ENCODE measurements at regions not wholly inside any gene's neighbourhood (a gene's known extent, or its start where the extent isn't known, plus 50 kb on each side); places are given as distances from the start of the nearest gene placed in this dataset.

DNA sequence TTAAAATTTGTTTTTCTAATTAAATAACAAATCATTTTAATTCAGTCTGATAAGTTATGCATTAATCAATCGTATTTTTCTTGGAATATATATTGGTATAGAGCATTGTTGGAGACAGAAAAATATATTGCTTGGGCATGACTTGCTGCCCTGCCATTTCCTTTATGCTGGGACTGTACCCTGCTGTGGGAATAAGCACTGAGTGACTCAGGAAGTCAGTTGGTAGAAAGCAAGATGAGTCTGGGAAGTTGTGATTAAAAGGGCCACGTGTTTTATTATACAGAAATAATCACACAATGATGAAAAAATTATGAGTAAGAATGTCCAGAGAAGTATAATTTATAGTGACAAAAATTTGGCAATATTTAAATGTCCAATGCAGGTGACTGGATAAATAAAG is 139.5 kb downstream of the KIF18A start:
- CTCF ChIA-PET, result no interaction called here
- Mint-ChIP-seq H3K9me3 (no peaks in the 10 kb centered on the region), H3K4me1 (no peaks in the 10 kb centered on the region), H3K27me3 (no peaks in the 10 kb centered on the region), H3K4me3 (no peak overlapping the region), H3K27ac (no peak overlapping the region), H3K36me3 (ENCODE audit: low read depth) (no peaks in the 10 kb centered on the region)
- POLR2A ChIA-PET, result no interaction called here
- no peak for DNase-seq

DNA sequence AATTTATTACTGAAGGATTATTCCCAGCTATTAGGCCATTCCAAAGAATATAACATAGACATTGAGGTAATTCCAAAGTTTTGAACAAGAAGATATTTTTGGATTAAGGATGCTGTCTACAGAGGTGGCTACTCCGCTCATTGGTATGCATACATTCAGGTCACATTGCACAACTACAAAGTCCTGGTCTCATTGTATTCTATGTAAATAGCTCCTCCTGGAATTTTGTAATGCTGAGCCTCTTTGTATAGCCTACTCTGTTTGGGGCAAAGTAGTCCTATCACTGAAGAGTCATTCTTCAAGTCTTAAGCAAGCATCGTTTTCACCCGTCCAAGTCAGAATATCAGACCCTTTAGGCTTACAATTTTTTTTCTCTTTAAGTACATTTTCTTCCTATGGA is 142.4 kb downstream of the KIF18A start:
- no peak overlapping the region for H3K4me3 Mint-ChIP-seq

DNA sequence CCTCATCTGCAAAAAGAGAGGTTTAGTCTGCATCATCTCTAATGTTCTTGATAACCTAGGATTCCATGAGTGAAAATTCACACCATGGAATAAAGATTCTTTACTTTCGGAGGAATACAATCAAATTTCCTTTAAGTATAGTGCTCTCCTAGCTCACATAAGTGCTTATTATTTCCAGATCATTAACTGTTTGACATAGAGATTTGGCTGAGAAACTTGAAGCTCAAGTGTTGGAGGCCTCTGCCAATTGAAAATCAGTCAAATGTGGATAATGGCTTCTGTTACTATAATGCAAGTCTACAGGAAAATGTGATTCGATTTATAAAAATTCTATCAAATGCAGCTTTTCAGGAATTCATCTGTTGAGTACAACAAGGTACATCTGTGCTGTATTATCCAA is 144.6 kb downstream of the KIF18A start:
- DNase-seq, result no peak
- no peaks in the 10 kb centered on the region for H3K36me3 Mint-ChIP-seq (ENCODE audit: low read depth)
- no peaks in the 10 kb centered on the region for H3K9me3 Mint-ChIP-seq
- no peak overlapping the region for H3K27ac Mint-ChIP-seq
- no peaks in the 10 kb centered on the region for H3K4me1 Mint-ChIP-seq
- POLR2A ChIA-PET, result no interaction called here
- H3K27me3 Mint-ChIP-seq, result no peaks in the 10 kb centered on the region
- CTCF ChIA-PET, result no interaction called here
- H3K4me3 Mint-ChIP-seq, result no peak overlapping the region

More for the DNA sequence above, 142.4 kb downstream of the KIF18A start:
- no peak for DNase-seq
- ChIA-PET POLR2A (no interaction called here), CTCF (no interaction called here)
- Mint-ChIP-seq H3K27ac (no peak overlapping the region), H3K36me3 (ENCODE audit: low read depth) (no peaks in the 10 kb centered on the region), H3K27me3 (no peaks in the 10 kb centered on the region), H3K4me1 (no peaks in the 10 kb centered on the region), H3K9me3 (no peaks in the 10 kb centered on the region)

DNA sequence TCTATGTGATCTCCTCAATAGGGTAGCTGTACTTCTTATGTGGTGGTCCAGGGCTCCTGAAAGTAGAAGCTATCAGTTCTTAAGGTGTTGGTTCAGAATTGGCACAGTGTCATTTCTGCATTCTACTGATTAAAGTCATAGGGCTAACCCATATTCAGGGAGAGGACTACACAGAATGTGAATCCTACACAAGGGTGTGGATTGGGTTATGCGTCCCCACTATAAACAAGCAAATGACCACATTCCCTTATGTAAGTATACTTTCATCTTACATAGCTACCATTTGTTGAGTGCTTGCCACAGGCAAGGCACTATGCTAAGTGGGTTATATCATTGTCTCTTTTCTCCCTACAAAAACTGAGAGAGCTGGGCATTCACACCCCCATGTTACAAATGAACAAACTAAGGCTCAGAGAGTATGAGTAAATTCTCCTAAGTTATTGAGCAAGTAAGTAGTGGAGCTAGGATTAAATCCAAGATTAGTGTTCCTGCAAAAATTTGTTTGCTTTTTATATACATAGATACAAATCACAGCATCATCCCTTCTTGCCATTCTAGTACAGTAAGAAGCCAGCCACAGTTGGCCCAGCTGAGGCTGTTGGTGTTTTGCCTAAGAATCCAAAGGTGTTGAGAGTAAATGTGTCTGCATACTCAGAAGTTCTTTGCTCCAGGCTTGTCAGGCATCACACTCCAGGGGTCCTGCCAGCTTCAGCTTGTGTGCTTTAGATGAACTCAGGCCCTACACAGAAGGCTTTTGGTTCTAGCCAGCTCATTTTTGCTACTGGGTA is 157.8 kb downstream of the KIF18A start:
- CTCF ChIA-PET, result interaction anchor here (1.4 kb wide), 1 partner anchor 32 kb away, joined by 3 read pairs; no protein-coding TSS in a partner anchor
- no peak for DNase-seq
- Mint-ChIP-seq H3K27ac (no peak overlapping the region), H3K4me3 (no peak overlapping the region), H3K36me3 (ENCODE audit: low read depth) (no peaks in the 10 kb centered on the region), H3K4me1 (no peaks in the 10 kb centered on the region), H3K9me3 (no peaks in the 10 kb centered on the region), H3K27me3 (no peaks in the 10 kb centered on the region)
- POLR2A ChIA-PET, result interaction anchor here (0.6 kb wide), 1 partner anchor 248 kb away, joined by 3 read pairs; no protein-coding TSS in a partner anchor

DNA sequence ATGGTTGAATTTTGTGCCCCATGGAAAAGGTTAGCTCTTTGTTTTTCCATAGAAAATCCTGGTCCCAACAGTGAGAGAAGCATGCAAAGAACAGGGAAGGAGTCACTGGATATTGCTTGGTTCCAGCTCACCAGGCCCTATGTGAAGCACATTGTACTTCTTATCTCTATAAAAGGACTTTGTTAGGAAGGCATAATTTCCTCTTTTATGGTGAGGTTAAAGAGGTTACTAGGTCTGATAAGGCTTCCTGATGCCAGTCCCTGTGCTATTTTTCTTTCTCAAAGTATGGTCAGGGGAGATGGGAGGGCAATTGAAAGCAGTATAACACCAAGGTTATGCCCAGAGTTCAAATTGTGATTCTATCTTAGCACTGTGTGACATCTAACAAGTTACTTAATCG is 162.6 kb downstream of the KIF18A start:
- no peaks in the 10 kb centered on the region for H3K9me3 Mint-ChIP-seq
- CTCF ChIA-PET, result no interaction called here
- H3K27ac Mint-ChIP-seq, result no peak overlapping the region
- no peak for DNase-seq
- H3K27me3 Mint-ChIP-seq, result no peaks in the 10 kb centered on the region
- POLR2A ChIA-PET, result no interaction called here
- H3K4me3 Mint-ChIP-seq, result no peak overlapping the region
- H3K4me1 Mint-ChIP-seq, result no peaks in the 10 kb centered on the region
- no peaks in the 10 kb centered on the region for H3K36me3 Mint-ChIP-seq (ENCODE audit: low read depth)

DNA sequence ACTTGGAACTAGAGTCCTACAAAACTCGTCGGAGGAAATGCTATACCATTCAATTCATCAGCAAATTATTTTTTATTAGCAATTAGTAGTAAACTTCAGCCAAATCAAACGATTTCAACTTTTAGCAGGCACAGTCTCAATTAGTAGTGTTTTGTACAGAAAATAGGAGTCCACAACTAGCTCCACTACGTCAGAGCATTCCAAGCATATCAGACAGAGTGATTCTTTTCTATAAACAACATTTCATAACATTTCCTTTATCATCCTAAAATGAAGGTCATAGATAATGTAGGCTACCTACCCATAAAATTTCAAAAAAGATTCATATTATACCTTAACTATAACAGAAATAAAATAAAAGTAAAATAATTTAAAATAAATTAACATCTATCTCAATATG is 169.9 kb downstream of the KIF18A start:
- POLR2A ChIA-PET, result no interaction called here
- CTCF ChIA-PET, result no interaction called here
- no peaks in the 10 kb centered on the region for H3K4me1 Mint-ChIP-seq
- H3K27ac Mint-ChIP-seq, result no peak overlapping the region
- H3K4me3 Mint-ChIP-seq, result no peak overlapping the region
- no peaks in the 10 kb centered on the region for H3K9me3 Mint-ChIP-seq
- no peak for DNase-seq
- no peaks in the 10 kb centered on the region for H3K36me3 Mint-ChIP-seq (ENCODE audit: low read depth)
- H3K27me3 Mint-ChIP-seq, result no peaks in the 10 kb centered on the region

DNA sequence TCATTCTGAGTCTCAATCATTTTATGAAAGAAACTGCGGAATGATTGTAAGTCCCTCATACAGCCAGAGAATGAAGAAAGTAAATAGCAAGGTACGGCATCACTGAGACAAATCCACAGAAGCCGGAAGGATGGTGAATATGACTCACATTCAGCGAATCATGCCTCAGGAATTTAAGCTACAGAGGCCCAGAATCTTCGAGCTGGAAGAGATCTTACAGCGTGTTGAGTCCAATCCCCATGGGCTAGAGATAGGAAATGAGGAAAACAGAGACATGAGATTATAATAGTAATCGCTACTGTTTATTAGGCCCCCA is 173.2 kb downstream of the KIF18A start:
- POLR2A ChIA-PET, result no interaction called here
- Mint-ChIP-seq H3K4me1 (no peaks in the 10 kb centered on the region), H3K36me3 (ENCODE audit: low read depth) (no peaks in the 10 kb centered on the region), H3K27me3 (no peaks in the 10 kb centered on the region), H3K27ac (no peak overlapping the region), H3K9me3 (no peaks in the 10 kb centered on the region), H3K4me3 (no peak overlapping the region)
- CTCF ChIA-PET, result no interaction called here
- no peak for DNase-seq

DNA sequence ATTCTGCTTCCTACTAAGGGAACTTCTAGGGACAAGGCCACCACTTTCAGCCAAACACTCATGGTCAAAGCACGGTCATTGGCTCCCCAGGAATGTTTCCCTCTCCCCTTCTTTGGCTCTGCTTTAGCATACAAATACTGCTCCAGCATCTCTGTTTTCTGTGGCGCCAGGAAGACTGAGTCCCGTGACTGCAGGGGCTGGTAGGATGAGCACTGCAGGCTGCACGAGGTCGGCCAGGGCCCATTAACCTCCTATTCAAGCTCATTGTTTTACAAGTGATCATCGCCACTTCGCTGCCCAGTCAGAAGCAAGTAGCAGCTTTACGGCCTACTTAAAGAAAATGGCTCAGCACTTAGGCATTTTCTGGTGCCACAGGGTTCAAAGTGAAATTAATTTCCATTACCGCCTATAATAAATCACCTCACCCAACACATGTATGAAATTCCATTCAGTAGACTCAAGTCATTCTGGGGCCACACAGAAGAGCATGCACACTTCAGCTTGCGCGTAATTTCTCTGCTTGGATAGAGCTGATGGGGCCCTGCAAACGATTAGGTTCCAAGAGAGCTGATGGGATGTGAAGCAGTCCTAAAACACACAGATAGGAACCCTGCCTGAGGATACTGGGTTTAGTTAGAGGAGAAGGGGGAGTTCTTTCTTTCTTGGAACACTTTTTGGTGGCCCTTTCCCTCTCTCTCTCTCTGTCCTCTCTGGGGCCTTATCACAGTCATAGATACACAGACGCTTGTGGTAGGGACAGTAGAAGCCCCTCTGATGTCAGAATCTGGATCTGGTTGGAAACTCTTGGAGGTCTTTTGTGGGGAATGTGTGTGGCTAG is 173.7 kb downstream of the KIF18A start:
- no peaks in the 10 kb centered on the region for H3K4me1 Mint-ChIP-seq
- no peaks in the 10 kb centered on the region for H3K36me3 Mint-ChIP-seq (ENCODE audit: low read depth)
- no peak for DNase-seq
- no peaks in the 10 kb centered on the region for H3K9me3 Mint-ChIP-seq
- H3K27me3 Mint-ChIP-seq, result no peaks in the 10 kb centered on the region
- POLR2A ChIA-PET, result no interaction called here
- H3K4me3 Mint-ChIP-seq, result no peak overlapping the region
- no peak overlapping the region for H3K27ac Mint-ChIP-seq
- CTCF ChIA-PET, result no interaction called here

DNA sequence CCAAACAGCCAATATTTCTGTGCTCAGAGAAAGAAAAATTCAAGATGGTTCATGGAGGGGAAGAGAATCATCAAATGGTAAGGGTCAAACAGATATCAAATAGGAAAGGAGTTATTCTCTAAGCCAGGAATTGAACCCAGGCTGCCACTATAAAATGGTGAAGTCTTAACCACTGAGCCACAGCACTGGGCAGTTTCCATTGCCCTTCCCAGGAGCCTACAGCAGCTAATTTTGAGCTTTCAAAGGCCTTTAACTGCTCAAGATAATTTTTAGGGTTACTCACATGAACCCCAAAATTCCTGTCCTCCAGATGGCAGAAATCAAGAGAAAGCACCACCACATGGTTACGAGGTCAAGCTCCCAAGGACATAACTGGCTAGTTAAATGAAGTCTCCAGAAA is 176.2 kb downstream of the KIF18A start:
- Mint-ChIP-seq H3K27ac (no peak overlapping the region), H3K9me3 (no peaks in the 10 kb centered on the region)
- POLR2A ChIA-PET, result no interaction called here

DNA sequence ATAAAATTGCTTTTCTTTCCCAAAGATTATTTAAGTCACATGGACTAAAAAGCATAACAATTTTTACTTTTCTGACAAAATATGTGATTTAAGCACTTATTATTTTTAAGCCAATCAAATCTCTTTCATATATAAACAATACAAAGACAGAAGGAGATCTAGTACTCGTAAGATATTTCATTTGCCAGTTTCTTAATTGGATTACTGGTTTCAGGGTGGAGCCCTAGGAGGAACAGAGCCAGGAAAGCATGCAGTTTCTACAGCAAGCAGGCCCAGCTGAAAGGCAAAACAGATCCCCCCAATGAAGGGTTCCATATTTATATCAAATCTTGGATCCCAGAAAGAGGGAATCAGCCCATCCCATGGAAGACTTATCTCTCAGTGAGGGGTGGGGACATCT is 177.0 kb downstream of the KIF18A start:
- Mint-ChIP-seq H3K4me1 (no peaks in the 10 kb centered on the region), H3K27ac (no peak overlapping the region), H3K9me3 (no peaks in the 10 kb centered on the region), H3K27me3 (no peaks in the 10 kb centered on the region), H3K36me3 (ENCODE audit: low read depth) (no peaks in the 10 kb centered on the region), H3K4me3 (no peak overlapping the region)
- CTCF ChIA-PET, result no interaction called here
- DNase-seq, result no peak
- POLR2A ChIA-PET, result no interaction called here

More for the DNA sequence above, 176.2 kb downstream of the KIF18A start:
- Mint-ChIP-seq H3K27me3 (no peaks in the 10 kb centered on the region), H3K36me3 (ENCODE audit: low read depth) (no peaks in the 10 kb centered on the region), H3K4me3 (no peak overlapping the region), H3K4me1 (no peaks in the 10 kb centered on the region)
- no peak for DNase-seq
- CTCF ChIA-PET, result no interaction called here

DNA sequence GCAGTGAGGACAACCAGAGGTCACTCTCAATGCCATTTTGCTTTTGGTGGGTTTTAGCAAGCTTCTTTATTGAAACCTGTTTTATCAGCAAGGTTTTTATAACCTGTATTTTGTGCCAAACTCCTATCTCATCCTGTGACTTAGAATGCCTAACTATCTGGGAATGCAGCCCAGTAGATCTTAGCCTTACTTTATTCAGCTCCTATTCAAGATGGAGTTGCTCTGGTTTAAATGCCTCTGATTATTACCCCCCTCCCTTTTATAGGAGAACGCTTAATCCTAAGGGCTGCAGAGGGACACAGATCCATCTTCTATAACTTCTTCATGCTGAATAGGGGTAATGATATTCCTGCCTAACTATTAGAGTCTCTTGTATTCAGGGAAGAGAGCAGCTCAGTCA is 179.1 kb downstream of the KIF18A start:
- ChIA-PET CTCF (no interaction called here), POLR2A (no interaction called here)
- no peak for DNase-seq
- Mint-ChIP-seq H3K27ac (no peak overlapping the region), H3K4me3 (no peak overlapping the region), H3K27me3 (no peaks in the 10 kb centered on the region), H3K4me1 (no peaks in the 10 kb centered on the region), H3K9me3 (peaks cover 2% of the 10 kb centered on the region), H3K36me3 (ENCODE audit: low read depth) (no peaks in the 10 kb centered on the region)

DNA sequence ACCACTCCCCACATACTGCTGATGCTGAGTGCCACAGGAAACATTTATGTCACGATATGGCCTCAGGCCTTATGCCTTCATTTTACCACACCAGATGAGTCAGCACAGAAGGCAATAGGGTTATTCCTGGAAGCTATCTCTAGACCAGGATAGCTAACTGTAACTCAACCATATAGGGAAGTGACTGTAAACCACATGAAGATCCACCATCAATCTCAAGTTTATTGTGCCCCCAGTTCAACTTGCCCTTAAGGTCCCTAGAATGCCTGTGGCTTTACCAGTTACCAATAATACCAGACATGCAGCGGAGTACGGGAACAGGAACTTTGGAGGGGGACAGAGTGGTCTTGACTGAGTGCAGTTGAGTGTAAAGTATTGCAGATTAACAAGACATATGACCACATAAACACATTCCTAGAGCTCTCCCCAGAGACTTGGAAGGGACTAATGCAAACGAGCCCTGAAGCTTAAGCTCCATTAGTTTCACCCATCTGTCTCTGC is 180.9 kb downstream of the KIF18A start:
- no peaks in the 10 kb centered on the region for H3K27me3 Mint-ChIP-seq
- H3K36me3 Mint-ChIP-seq (ENCODE audit: low read depth), result no peaks in the 10 kb centered on the region
- CTCF ChIA-PET, result interaction anchor here (0.6 kb wide), 1 partner anchor 132 kb away, joined by 3 read pairs; no protein-coding TSS in a partner anchor
- H3K27ac Mint-ChIP-seq, result no peak overlapping the region
- H3K9me3 Mint-ChIP-seq, result peaks cover 2% of the 10 kb centered on the region
- no peak for DNase-seq
- no peaks in the 10 kb centered on the region for H3K4me1 Mint-ChIP-seq
- POLR2A ChIA-PET, result no interaction called here
- no peak overlapping the region for H3K4me3 Mint-ChIP-seq

DNA sequence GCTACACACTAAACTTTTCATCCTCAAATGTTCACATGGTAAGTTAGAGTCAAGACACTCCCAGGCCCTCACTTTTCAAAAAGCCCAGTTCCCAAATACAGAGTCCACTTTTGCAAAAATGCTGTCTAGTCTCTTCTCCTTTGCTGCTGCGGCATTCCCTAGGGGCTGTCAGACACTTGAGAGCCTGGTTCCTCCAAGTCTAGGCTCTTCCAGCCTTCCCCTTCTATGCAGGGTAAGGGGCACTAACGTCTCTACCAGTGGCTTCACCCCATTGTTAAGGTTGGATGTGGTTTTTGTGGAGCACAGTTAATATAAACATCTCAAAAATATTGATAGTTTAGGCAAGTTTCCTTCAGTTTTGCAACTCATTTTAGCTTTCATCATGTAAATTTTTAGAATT is 181.5 kb downstream of the KIF18A start:
- no peak for DNase-seq
- no peaks in the 10 kb centered on the region for H3K27me3 Mint-ChIP-seq
- CTCF ChIA-PET, result interaction anchor here (0.6 kb wide), 1 partner anchor 132 kb away, joined by 3 read pairs; no protein-coding TSS in a partner anchor

DNA sequence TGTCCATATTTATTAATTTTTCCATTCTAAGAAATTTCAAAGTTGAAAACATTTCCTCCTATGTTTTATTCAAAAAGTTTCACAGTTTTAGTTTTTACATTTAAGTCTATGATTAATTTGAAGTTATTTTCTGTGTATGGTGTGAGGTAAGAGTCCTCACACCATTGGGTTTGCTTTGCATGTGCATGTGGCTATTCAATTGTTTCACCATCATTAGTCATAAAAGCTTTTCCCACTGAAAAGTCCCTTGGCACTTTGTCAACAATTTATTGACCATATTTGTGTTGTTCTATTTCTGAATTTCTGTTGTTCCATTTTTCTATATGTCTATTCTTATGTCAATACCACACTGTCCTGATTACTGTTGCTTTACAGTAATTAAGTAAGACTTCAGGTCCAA is 186.5 kb downstream of the KIF18A start:
- ChIA-PET POLR2A (no interaction called here), CTCF (no interaction called here)
- no peak overlapping the region for H3K4me3 Mint-ChIP-seq

More for the DNA sequence above, 181.5 kb downstream of the KIF18A start:
- Mint-ChIP-seq H3K9me3 (peaks cover 2% of the 10 kb centered on the region), H3K36me3 (ENCODE audit: low read depth) (no peaks in the 10 kb centered on the region), H3K4me1 (no peaks in the 10 kb centered on the region), H3K4me3 (no peak overlapping the region), H3K27ac (no peak overlapping the region)
- POLR2A ChIA-PET, result no interaction called here

More for the DNA sequence above, 186.5 kb downstream of the KIF18A start:
- Mint-ChIP-seq H3K27ac (no peak overlapping the region), H3K36me3 (ENCODE audit: low read depth) (no peaks in the 10 kb centered on the region), H3K9me3 (peaks cover 2% of the 10 kb centered on the region), H3K27me3 (no peaks in the 10 kb centered on the region), H3K4me1 (no peaks in the 10 kb centered on the region)
- DNase-seq, result no peak

Data from activated CD4-positive, alpha-beta memory T cell treated with anti-CD3 and anti-CD28 coated beads, Interleukin-2, amount 10 ng/mL, durations not matched to agents 7 days and 5 days (primary cell).